Thymus (tissue), 11 donors: ENCODE measurements at regions not wholly inside any gene's neighbourhood (a gene's known extent, or its start where the extent isn't known, plus 50 kb on each side); places are given as distances from the start of the nearest gene placed in this dataset.

Source experiments
- DNase-seq, 9 donors: peaks; one replicate each; pipeline ENCODE4 v3.0.0-alpha.2; 2013; ENCODE audit warnings: low spot score in 9 of 9, low read depth in 6 of 9, missing footprints in 1 of 9
- H3K27ac ChIP-seq, 2 donors: one replicate each; pipeline ENCODE4 v1.5.1; 2013; ENCODE audit warnings: control low read depth in 1 of 2, low read depth in 1 of 2, low read length in 1 of 2, mild to moderate bottlenecking in 1 of 2, moderate library complexity in 1 of 2
- H3K27me3 ChIP-seq, 2 donors: one replicate each; pipeline ENCODE4 v1.5.1; 2013; ENCODE audit warnings: low read length in 1 of 2; ENCODE audit not compliant: control insufficient read depth in 2 of 2, insufficient read depth in 1 of 2
- H3K36me3 ChIP-seq, 2 donors: one replicate each; pipeline ENCODE4 v1.5.1; 2013; ENCODE audit warnings: low read length in 1 of 2, mild to moderate bottlenecking in 1 of 2, moderate library complexity in 1 of 2; ENCODE audit not compliant: control insufficient read depth in 2 of 2, insufficient read depth in 2 of 2
- H3K4me1 ChIP-seq, 2 donors: one replicate each; pipeline ENCODE4 v1.5.1; 2013; ENCODE audit warnings: low read length in 2 of 2; ENCODE audit not compliant: control insufficient read depth in 2 of 2, insufficient read depth in 2 of 2
- H3K4me3 ChIP-seq, 2 donors: one replicate each; pipeline ENCODE4 v1.5.1; 2013; ENCODE audit warnings: low read length in 2 of 2, control low read depth in 1 of 2, mild to moderate bottlenecking in 1 of 2
- H3K9me3 ChIP-seq, 2 donors: one replicate each; pipeline ENCODE4 v1.5.1; 2013; ENCODE audit warnings: low read length in 1 of 2, mild to moderate bottlenecking in 1 of 2; ENCODE audit not compliant: control insufficient read depth in 2 of 2, insufficient read depth in 1 of 2
- WGBS: extraction: QIAGEN DNeasy Blood & Tissue Kit; methylation state at CpG from one replicate; pipeline ENCODE4 v1.1.7; 2013; 5-methylcytosine and 5-hydroxymethylcytosine counted together
- donor health status: healthy.

GRCh38 chr16:82220541-82220940, 50.5 kb upstream of the MPHOSPH6 start:
- WGBS, result 95% methylated on average over 4 of the region's 4 CpGs
- Histone ChIP-seq H3K9me3 (no peaks in the 10 kb centered on the region), H3K4me1 (no peaks in the 10 kb centered on the region), H3K27ac (no peak overlapping the region), H3K27me3 (peaks cover 0 to 2% of the 10 kb centered on the region in 2 donors), H3K36me3 (no peaks in the 10 kb centered on the region), H3K4me3 (no peak overlapping the region)
- DNase-seq, result no peak
